ENCODE measurements at regions not wholly inside any gene's neighbourhood (a gene's known extent, or its start where the extent isn't known, plus 50 kb on each side); places are given as distances from the start of the nearest gene placed in this dataset.

GRCh38 chr1:229086091-229086490, 184.8 kb upstream of the RAB4A start:
- intact Hi-C loops (cut with DNase I; ENCODE audit: low total_unique reads) (no loop called here), in situ Hi-C loops (cut with MboI; ENCODE audit: low pct_ligation_motif_present in 1 of 4, low pct_unique_long_range_greater_than_20kb in 1 of 4, low sequenced_read_pairs in 3 of 4) (no loop called here)
- Histone ChIP-seq H3K36me3 (no peaks in the 10 kb centered on the region), H3K4me1 (no peaks in the 10 kb centered on the region), H3K9me3 (peaks cover 13 to 19% of the 10 kb centered on the region in 2 donors), H3K4me3 (no peak overlapping the region), H3K27me3 (no peaks in the 10 kb centered on the region), H3K27ac (no peak overlapping the region)
- TF ChIP-seq CTCF (IDR thresholded peaks at IDR 0.05) (no peak), POLR2A (IDR thresholded peaks at IDR 0.05) (no peak), EP300 (IDR thresholded peaks at IDR 0.05; ENCODE audit: low read depth) (no peak), POLR2AphosphoS5 (IDR thresholded peaks at IDR 0.05) (no peak)
- no peak for DNase-seq

- TF ChIP-seq CTCF (IDR thresholded peaks at IDR 0.05), result no peak
- no peak for TF ChIP-seq POLR2AphosphoS5 (IDR thresholded peaks at IDR 0.05)
- TF ChIP-seq POLR2A (IDR thresholded peaks at IDR 0.05), result no peak
- no peak for TF ChIP-seq EP300 (IDR thresholded peaks at IDR 0.05; ENCODE audit: low read depth)
- Histone ChIP-seq H3K27me3 (no peaks in the 10 kb centered on the region), H3K9me3 (peaks cover 13 to 19% of the 10 kb centered on the region in 2 donors), H3K27ac (no peak overlapping the region), H3K36me3 (no peaks in the 10 kb centered on the region), H3K4me3 (no peak overlapping the region), H3K4me1 (no peaks in the 10 kb centered on the region)
- 44% methylated on average over 1 of the region's 1 CpG; no CpG with 5 or more reads in 1 of the 2 donors for WGBS, 2 donors (ENCODE audit: low coverage in 1 of 2)
- no peak for DNase-seq
- in situ Hi-C loops (cut with MboI; ENCODE audit: low pct_ligation_motif_present in 1 of 4, low pct_unique_long_range_greater_than_20kb in 1 of 4, low sequenced_read_pairs in 3 of 4), result no loop called here
- intact Hi-C loops (cut with DNase I; ENCODE audit: low total_unique reads), result no loop called here
These were observed 184.2 kb upstream of the RAB4A start for GRCh38 chr1:229086686-229087085.

GRCh38 chr1:229087339-229087738, 183.6 kb upstream of the RAB4A start:
- H3K4me1 ChIP-seq, result no peaks in the 10 kb centered on the region
- in situ Hi-C loops (cut with MboI; ENCODE audit: low pct_ligation_motif_present in 1 of 4, low pct_unique_long_range_greater_than_20kb in 1 of 4, low sequenced_read_pairs in 3 of 4) (no loop called here), intact Hi-C loops (cut with DNase I; ENCODE audit: low total_unique reads) (no loop called here)
- H3K27me3 ChIP-seq, result no peaks in the 10 kb centered on the region
- no peak overlapping the region for H3K27ac ChIP-seq
- H3K9me3 ChIP-seq, result peaks cover 8 to 13% of the 10 kb centered on the region in 2 donors
- TF ChIP-seq CTCF (IDR thresholded peaks at IDR 0.05), result no peak
- no peak for TF ChIP-seq EP300 (IDR thresholded peaks at IDR 0.05; ENCODE audit: low read depth)
- TF ChIP-seq POLR2AphosphoS5 (IDR thresholded peaks at IDR 0.05), result no peak
- TF ChIP-seq POLR2A (IDR thresholded peaks at IDR 0.05), result no peak
- no peak overlapping the region for H3K4me3 ChIP-seq
- WGBS, 2 donors (ENCODE audit: low coverage in 1 of 2), result 60 to 88% methylated on average over 2 to 5 of the region's 5 CpGs
- DNase-seq, result no peak
- no peaks in the 10 kb centered on the region for H3K36me3 ChIP-seq

GRCh38 chr1:229087906-229088305, 183.0 kb upstream of the RAB4A start:
- no peak overlapping the region for H3K27ac ChIP-seq
- in situ Hi-C loops (cut with MboI; ENCODE audit: low pct_ligation_motif_present in 1 of 4, low pct_unique_long_range_greater_than_20kb in 1 of 4, low sequenced_read_pairs in 3 of 4), result no loop called here
- DNase-seq, result no peak
- peaks cover 0 to 3% (median 1%) of the 10 kb centered on the region in 4 donors for H3K4me1 ChIP-seq
- H3K9me3 ChIP-seq, result peaks cover 2 to 7% of the 10 kb centered on the region in 2 donors
- TF ChIP-seq POLR2AphosphoS5 (IDR thresholded peaks at IDR 0.05) (no peak), EP300 (IDR thresholded peaks at IDR 0.05; ENCODE audit: low read depth) (no peak), CTCF (IDR thresholded peaks at IDR 0.05) (no peak), POLR2A (IDR thresholded peaks at IDR 0.05) (no peak)
- no peaks in the 10 kb centered on the region for H3K36me3 ChIP-seq
- 89% methylated on average over 14 of the region's 14 CpGs; no CpG with 5 or more reads in 1 of the 2 donors for WGBS, 2 donors (ENCODE audit: low coverage in 1 of 2)
- intact Hi-C loops (cut with DNase I; ENCODE audit: low total_unique reads), result no loop called here
- no peaks in the 10 kb centered on the region for H3K27me3 ChIP-seq
- H3K4me3 ChIP-seq, result no peak overlapping the region
